Osteoblast (primary cell): ENCODE measurements at regions not wholly inside any gene's neighbourhood (a gene's known extent, or its start where the extent isn't known, plus 50 kb on each side); places are given as distances from the start of the nearest gene placed in this dataset.

Source experiments
- DNase-seq: peaks from one replicate; pipeline ENCODE4 v3.0.0; 2011; ENCODE audit warnings: low spot score, mixed read lengths; ENCODE audit not compliant: insufficient read length; ENCODE audit errors: missing footprints
- H2AFZ ChIP-seq: 2 replicates; pipeline ENCODE4 v1.6.0; 2011; ENCODE audit warnings: mild to moderate bottlenecking, low read length
- H3K27ac ChIP-seq: 2 replicates; pipeline ENCODE4 v1.5.1; 2011; ENCODE audit warnings: mild to moderate bottlenecking, low read depth, low read length, moderate library complexity
- H3K27me3 ChIP-seq: 2 replicates; pipeline ENCODE4 v1.6.0; 2012; ENCODE audit warnings: mild to moderate bottlenecking, control low read depth, inconsistent platforms, low read length, moderate library complexity; ENCODE audit not compliant: insufficient read depth
- H3K36me3 ChIP-seq: 2 replicates; pipeline ENCODE4 v1.5.1; 2011; ENCODE audit warnings: mild to moderate bottlenecking, low read length, control low read depth, moderate library complexity; ENCODE audit not compliant: insufficient read depth
- H3K4me1 ChIP-seq: 2 replicates; pipeline ENCODE4 v1.5.1; 2011; ENCODE audit warnings: mild to moderate bottlenecking, low read length, control low read depth, moderate library complexity; ENCODE audit not compliant: insufficient read depth
- H3K4me2 ChIP-seq: 2 replicates; pipeline ENCODE4 v1.6.0; 2011; ENCODE audit warnings: mild to moderate bottlenecking, low read length; ENCODE audit not compliant: insufficient read depth
- H3K4me3 ChIP-seq: fragments of 200-600 bp; sonication (generic); 3 replicates; pipeline ENCODE4 v1.5.1; 2012; ENCODE audit warnings: mild to moderate bottlenecking, low read length, inconsistent platforms; ENCODE audit not compliant: insufficient read depth
- H3K79me2 ChIP-seq: 2 replicates; pipeline ENCODE4 v1.6.0; 2012; ENCODE audit warnings: mild to moderate bottlenecking, low read length, control low read depth, inconsistent platforms; ENCODE audit not compliant: insufficient read depth
- H3K9me3 ChIP-seq: 2 replicates; pipeline ENCODE4 v1.5.1; 2011; ENCODE audit warnings: low read depth, low read length, control low read depth
- H4K20me1 ChIP-seq: 2 replicates; pipeline ENCODE4 v1.6.0; 2012; ENCODE audit warnings: mild to moderate bottlenecking, low read length, control low read depth; ENCODE audit not compliant: insufficient read depth
- TF ChIP-seq, protein P1 (sequence below): IDR thresholded peaks from 2 replicates; pipeline ENCODE4 v1.5.1; 2011; ENCODE audit warnings: mild to moderate bottlenecking, low read depth, low read length, moderate library complexity; ENCODE audit errors: extremely low read depth

DNA sequence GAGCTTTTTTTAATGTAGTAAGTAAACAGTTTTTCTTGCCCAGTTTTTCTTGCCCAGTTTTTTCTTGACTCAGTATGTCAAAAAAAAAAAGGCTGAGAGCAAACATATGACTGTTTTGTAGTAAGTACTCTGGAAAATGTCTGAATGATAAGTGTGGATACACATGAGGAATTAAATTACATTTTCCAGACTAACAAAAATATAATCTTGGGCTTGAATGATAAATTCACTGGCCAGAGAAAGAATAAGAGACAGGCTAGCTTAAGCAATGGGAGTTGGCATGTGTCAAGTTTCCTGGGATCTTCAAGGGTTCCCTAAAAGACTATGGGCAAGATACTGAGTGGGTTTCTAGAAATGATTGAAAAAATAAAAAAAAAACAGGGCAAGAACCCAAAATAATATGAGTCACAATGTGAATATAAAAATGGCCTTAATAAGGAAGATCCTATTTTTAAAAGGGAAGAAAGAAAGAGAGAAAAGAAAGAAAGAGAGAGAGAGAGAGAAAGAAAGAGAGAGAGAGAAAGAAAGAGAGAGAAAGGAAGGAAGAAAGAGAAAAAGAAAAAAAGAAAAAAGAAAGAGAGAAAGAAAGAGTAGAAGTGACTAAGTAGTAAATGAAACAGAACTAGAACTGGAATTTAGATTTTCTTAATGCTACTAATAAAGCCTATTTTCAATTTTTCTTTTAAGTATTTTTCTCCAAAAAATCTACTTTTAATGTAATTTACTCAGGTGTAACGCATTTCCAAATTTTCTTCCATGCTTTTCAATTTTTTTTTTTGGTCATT is 60.2 kb downstream of the TFPI2 start:
- Histone ChIP-seq H3K9me3 (no peaks in the 10 kb centered on the region), H4K20me1 (no peaks in the 10 kb centered on the region), H3K27me3 (peaks cover 27% of the 10 kb centered on the region), H3K4me1 (no peaks in the 10 kb centered on the region), H2AFZ (no peak overlapping the region), H3K79me2 (no peaks in the 10 kb centered on the region), H3K27ac (no peak overlapping the region), H3K4me2 (no peak overlapping the region), H3K4me3 (no peak overlapping the region), H3K36me3 (no peaks in the 10 kb centered on the region)
- DNase-seq = no peak
- TF ChIP-seq, protein P1, sequence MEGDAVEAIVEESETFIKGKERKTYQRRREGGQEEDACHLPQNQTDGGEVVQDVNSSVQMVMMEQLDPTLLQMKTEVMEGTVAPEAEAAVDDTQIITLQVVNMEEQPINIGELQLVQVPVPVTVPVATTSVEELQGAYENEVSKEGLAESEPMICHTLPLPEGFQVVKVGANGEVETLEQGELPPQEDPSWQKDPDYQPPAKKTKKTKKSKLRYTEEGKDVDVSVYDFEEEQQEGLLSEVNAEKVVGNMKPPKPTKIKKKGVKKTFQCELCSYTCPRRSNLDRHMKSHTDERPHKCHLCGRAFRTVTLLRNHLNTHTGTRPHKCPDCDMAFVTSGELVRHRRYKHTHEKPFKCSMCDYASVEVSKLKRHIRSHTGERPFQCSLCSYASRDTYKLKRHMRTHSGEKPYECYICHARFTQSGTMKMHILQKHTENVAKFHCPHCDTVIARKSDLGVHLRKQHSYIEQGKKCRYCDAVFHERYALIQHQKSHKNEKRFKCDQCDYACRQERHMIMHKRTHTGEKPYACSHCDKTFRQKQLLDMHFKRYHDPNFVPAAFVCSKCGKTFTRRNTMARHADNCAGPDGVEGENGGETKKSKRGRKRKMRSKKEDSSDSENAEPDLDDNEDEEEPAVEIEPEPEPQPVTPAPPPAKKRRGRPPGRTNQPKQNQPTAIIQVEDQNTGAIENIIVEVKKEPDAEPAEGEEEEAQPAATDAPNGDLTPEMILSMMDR = no peak

DNA sequence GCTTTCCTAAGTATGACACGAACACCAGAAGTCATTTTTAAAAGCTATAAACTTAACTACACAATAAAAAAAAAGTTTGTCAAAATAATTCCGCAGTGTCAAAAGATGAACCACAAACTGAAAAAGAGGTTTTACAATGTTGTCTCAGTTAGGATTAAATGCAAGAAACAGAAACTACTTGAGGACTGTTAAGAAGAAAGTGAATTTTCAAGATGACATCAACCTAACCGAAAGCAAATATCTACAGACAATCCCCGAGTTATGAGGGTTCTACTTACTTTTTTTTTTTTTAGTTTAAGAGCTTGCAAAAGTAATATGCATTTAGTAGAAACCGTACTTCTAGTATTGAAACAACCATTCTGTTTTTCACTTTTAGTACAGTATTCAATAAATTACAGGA is 62.3 kb downstream of the TFPI2 start:
- H3K4me3 ChIP-seq = no peak overlapping the region
- H3K79me2 ChIP-seq = no peaks in the 10 kb centered on the region
- H3K4me2 ChIP-seq = no peak overlapping the region
- no peaks in the 10 kb centered on the region for H3K4me1 ChIP-seq
- H3K9me3 ChIP-seq = no peaks in the 10 kb centered on the region
- H3K36me3 ChIP-seq = no peaks in the 10 kb centered on the region
- H2AFZ ChIP-seq = no peak overlapping the region
- peaks cover 32% of the 10 kb centered on the region for H3K27me3 ChIP-seq
- H4K20me1 ChIP-seq = no peaks in the 10 kb centered on the region
- H3K27ac ChIP-seq = no peak overlapping the region
- TF ChIP-seq, protein P1 = no peak
- DNase-seq = no peak

DNA sequence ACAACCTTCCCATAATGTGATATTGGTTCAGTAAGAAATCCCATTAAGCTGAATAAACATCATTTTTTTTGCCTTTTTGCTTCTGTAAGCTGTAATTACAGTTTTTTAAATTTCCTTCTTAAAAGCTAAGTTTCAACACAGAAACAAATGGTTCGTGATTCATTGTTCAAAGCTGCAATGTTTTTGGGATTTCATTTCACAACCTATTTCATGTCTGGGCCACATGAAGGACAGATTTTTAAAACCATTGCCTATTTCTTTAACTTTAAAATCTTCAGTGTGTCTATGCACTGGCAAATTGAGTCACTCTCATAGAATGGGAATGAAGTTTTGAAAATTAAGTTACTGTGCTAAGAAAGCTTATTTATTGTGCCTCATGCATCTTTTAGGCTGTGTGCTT is 66.9 kb downstream of the TFPI2 start:
- no peak overlapping the region for H3K4me2 ChIP-seq
- H3K79me2 ChIP-seq = no peaks in the 10 kb centered on the region
- no peaks in the 10 kb centered on the region for H4K20me1 ChIP-seq
- no peak overlapping the region for H3K4me3 ChIP-seq
- TF ChIP-seq, protein P1 = no peak
- H3K27me3 ChIP-seq = peaks cover 36% of the 10 kb centered on the region
- no peak overlapping the region for H3K27ac ChIP-seq
- no peak for DNase-seq
- H3K9me3 ChIP-seq = no peaks in the 10 kb centered on the region
- H3K4me1 ChIP-seq = no peaks in the 10 kb centered on the region
- H3K36me3 ChIP-seq = no peaks in the 10 kb centered on the region
- no peak overlapping the region for H2AFZ ChIP-seq

DNA sequence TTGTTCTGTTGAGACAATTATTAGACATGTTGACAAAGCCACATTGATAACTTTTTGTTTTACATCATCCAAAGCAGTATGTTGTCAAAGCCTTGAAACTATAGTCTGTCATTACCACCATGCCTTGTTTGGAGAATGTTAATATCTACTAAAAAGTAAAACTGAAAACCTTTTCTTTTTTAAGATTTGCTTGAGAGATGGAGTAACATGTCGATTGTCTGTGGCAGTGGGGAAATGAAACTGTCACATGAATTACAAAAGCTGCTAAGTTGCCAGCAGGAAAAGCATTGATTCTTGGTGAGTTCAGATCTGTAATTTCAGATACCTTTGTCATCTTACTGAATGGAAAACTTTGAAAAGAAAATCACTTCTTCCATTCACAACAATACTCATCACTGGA is 69.1 kb downstream of the TFPI2 start:
- Histone ChIP-seq H3K27me3 (peaks cover 26% of the 10 kb centered on the region), H2AFZ (no peak overlapping the region), H3K4me3 (no peak overlapping the region), H3K9me3 (no peaks in the 10 kb centered on the region), H3K4me2 (no peak overlapping the region), H3K79me2 (no peaks in the 10 kb centered on the region), H3K27ac (no peak overlapping the region), H3K36me3 (no peaks in the 10 kb centered on the region), H4K20me1 (no peaks in the 10 kb centered on the region), H3K4me1 (peaks cover 3% of the 10 kb centered on the region)
- no peak for DNase-seq
- TF ChIP-seq, protein P1 = no peak
